B cell (primary cell): ENCODE measurements at regions not wholly inside any gene's neighbourhood (a gene's known extent, or its start where the extent isn't known, plus 50 kb on each side); places are given as distances from the start of the nearest gene placed in this dataset.

Experiments used
- ATAC-seq: fragments of 200-7000 bp; cut with Tn5 transposase; one replicate; pipeline ENCODE4 v1.10.0; 2021; ENCODE audit warnings: low read depth, mild to moderate bottlenecking, moderate number of reproducible peaks, moderate library complexity
- CTCF ChIA-PET: fragments of 350-600 bp; sonication (Branson Sonifier 250); formaldehyde crosslinking; loops from one replicate; lab custom pipeline; 2021; ENCODE audit warnings: antibody characterized with exemption, inconsistent platforms; lab: Charles Lee
- POLR2A ChIA-PET: fragments of 350-600 bp; sonication (Branson Sonifier 250); formaldehyde crosslinking; loops from one replicate; lab custom pipeline; 2021; ENCODE audit warnings: antibody characterized with exemption; lab: Charles Lee
- DNase-seq: peaks from one replicate; pipeline ENCODE4 v3.0.0; 2013
- H2AFZ ChIP-seq: 2 replicates; pipeline ENCODE4 v1.6.1; 2012; ENCODE audit warnings: mild to moderate bottlenecking, low read depth, low read length; ENCODE audit not compliant: insufficient read depth, poor library complexity, severe bottlenecking
- H3K27ac ChIP-seq, 2 donors: 1 replicate in 1 of 2; 2 replicates in 1 of 2; pipeline ENCODE4 v1.5.1; 2012 to 2013; ENCODE audit warnings: low read length in 2 of 2, mild to moderate bottlenecking in 2 of 2, moderate library complexity in 1 of 2
- H3K27me3 ChIP-seq, 4 experiments: fragments of 200-600 bp in 1 of 4; sonication (generic) in 1 of 4; replicated peaks in 1 of 4; 1 replicate in 2 of 4; 2 replicates in 2 of 4; pipeline versions ENCODE4 v1.6.1 to v1.7.0; 2013 to 2016; ENCODE audit warnings: low read length in 3 of 4, mild to moderate bottlenecking in 2 of 4, mixed read lengths in 1 of 4, moderate library complexity in 1 of 4; ENCODE audit not compliant: insufficient read depth in 4 of 4, control insufficient read depth in 3 of 4; ENCODE audit errors: control extremely low read depth in 1 of 4
- H3K36me3 ChIP-seq, 2 experiments: replicated peaks in 1 of 2; 1 replicate in 1 of 2; 2 replicates in 1 of 2; pipeline versions ENCODE4 v1.6.1 to v1.7.1; 2013; ENCODE audit warnings: low read length in 1 of 2; ENCODE audit not compliant: insufficient read depth in 2 of 2, control insufficient read depth in 1 of 2; ENCODE audit errors: control extremely low read depth in 1 of 2, extremely low read depth in 1 of 2
- H3K4me1 ChIP-seq, 2 donors: fragments of 200-600 bp in 1 of 2; sonication (generic) in 1 of 2; 1 replicate in 1 of 2; 2 replicates in 1 of 2; pipeline versions ENCODE4 v1.5.1 to v1.6.1; 2013 to 2017; ENCODE audit warnings: low read length in 2 of 2; ENCODE audit not compliant: control insufficient read depth in 2 of 2, insufficient read depth in 2 of 2
- H3K4me2 ChIP-seq: replicated peaks from 2 replicates; pipeline ENCODE3; 2012; ENCODE audit warnings: mild to moderate bottlenecking, low read depth, low read length; ENCODE audit not compliant: poor library complexity, severe bottlenecking
- H3K4me3 ChIP-seq, 5 experiments: fragments of 200-600 bp in 1 of 5; sonication (generic) in 1 of 5; 1 replicate in 3 of 5; 2 replicates in 2 of 5; pipeline versions ENCODE4 v1.5.1 to v1.7.0; 2011 to 2016; ENCODE audit warnings: low read length in 4 of 5, mild to moderate bottlenecking in 4 of 5, low read depth in 2 of 5, control low read depth in 1 of 5, moderate library complexity in 1 of 5; ENCODE audit not compliant: insufficient read depth in 1 of 5; ENCODE audit errors: control extremely low read depth in 1 of 5, extremely low read depth in 1 of 5
- H3K79me2 ChIP-seq: fragments of 200-600 bp; sonication (generic); one replicate; pipeline ENCODE4 v1.6.0; 2016; ENCODE audit warnings: low read length; ENCODE audit not compliant: control insufficient read depth, insufficient read depth
- H3K9ac ChIP-seq: fragments of 200-600 bp; sonication (generic); 2 replicates; pipeline ENCODE4 v1.6.1; 2017; ENCODE audit warnings: mild to moderate bottlenecking, low read length, moderate library complexity
- H3K9me3 ChIP-seq, 3 donors: one replicate each; pipeline versions ENCODE4 v1.6.1 to v1.7.1; 2013; ENCODE audit warnings: low read length in 2 of 3; ENCODE audit not compliant: control insufficient read depth in 2 of 3, insufficient read depth in 1 of 3; ENCODE audit errors: control extremely low read depth in 1 of 3
- H4K20me1 ChIP-seq: 2 replicates; pipeline ENCODE4 v1.6.0; 2012; ENCODE audit warnings: mild to moderate bottlenecking, low read length; ENCODE audit not compliant: insufficient read depth, control insufficient read depth, poor library complexity, severe bottlenecking
- H3K27ac Mint-ChIP-seq: one replicate; pipeline ENCODE4 v1.8.0; 2021; ENCODE audit warnings: mixed read lengths
- H3K27me3 Mint-ChIP-seq: one replicate; pipeline ENCODE4 v1.8.0; 2021; ENCODE audit warnings: mixed read lengths
- H3K4me1 Mint-ChIP-seq: one replicate; pipeline ENCODE4 v1.8.0; 2021; ENCODE audit warnings: mixed read lengths
- H3K4me3 Mint-ChIP-seq: one replicate; pipeline ENCODE4 v1.8.0; 2021; ENCODE audit warnings: mixed read lengths
- H3K9me3 Mint-ChIP-seq: one replicate; pipeline ENCODE4 v1.8.0; 2022; ENCODE audit warnings: mixed read lengths; ENCODE audit not compliant: insufficient read depth
- CTCF ChIP-seq: fragments of 200-600 bp; IDR thresholded peaks from one replicate; pipeline ENCODE4 v1.8.0; 2022; ENCODE audit warnings: antibody characterized with exemption, mild to moderate bottlenecking
- EZH2 ChIP-seq: IDR thresholded peaks from 2 replicates; pipeline ENCODE4 v1.6.1; 2012; ENCODE audit warnings: borderline replicate concordance, low read depth, mild to moderate bottlenecking, moderate library complexity, low read length; ENCODE audit not compliant: insufficient read depth, poor library complexity, severe bottlenecking
- WGBS: methylation state at CpG from one replicate; pipeline ENCODE4 v1.1.5; 2013; ENCODE audit warnings: missing lambda C conversion rate; ENCODE audit not compliant: insufficient coverage; 5-methylcytosine and 5-hydroxymethylcytosine counted together
- intact Hi-C: fragments of 100-400 bp; cut with micrococcal nuclease; formaldehyde crosslinking; loops from one replicate; pipeline ENCODE4 v1.10.0; 2022

- no peaks in the 10 kb centered on the region for H3K27me3 ChIP-seq
- ChIA-PET POLR2A (no interaction called here), CTCF (no interaction called here)
- Mint-ChIP-seq H3K9me3 (no peaks in the 10 kb centered on the region), H3K27me3 (no peaks in the 10 kb centered on the region), H3K4me1 (no peaks in the 10 kb centered on the region), H3K4me3 (no peak overlapping the region), H3K27ac (no peak overlapping the region)
- H3K4me2 ChIP-seq: no peak overlapping the region
- H4K20me1 ChIP-seq: no peaks in the 10 kb centered on the region
- H3K27ac ChIP-seq: no peak overlapping the region
- TF ChIP-seq CTCF: no peak
- no peak for TF ChIP-seq EZH2
- H3K9me3 ChIP-seq: no peaks in the 10 kb centered on the region
- H3K9ac ChIP-seq: no peak overlapping the region
- ATAC-seq: no peak
- no peak overlapping the region for H3K4me3 ChIP-seq
- no peak for DNase-seq
- H2AFZ ChIP-seq: no peak overlapping the region
- H3K4me1 ChIP-seq: no peaks in the 10 kb centered on the region
- H3K79me2 ChIP-seq: no peaks in the 10 kb centered on the region
- intact Hi-C loops: no loop called here
- H3K36me3 ChIP-seq: no peaks in the 10 kb centered on the region
Measured at GRCh38 chr6:95784019-95784418, 206.7 kb downstream of the MANEA start.

- H3K36me3 ChIP-seq: no peaks in the 10 kb centered on the region
- Mint-ChIP-seq H3K4me1 (no peaks in the 10 kb centered on the region), H3K4me3 (no peak overlapping the region), H3K9me3 (no peaks in the 10 kb centered on the region), H3K27ac (no peak overlapping the region), H3K27me3 (no peaks in the 10 kb centered on the region)
- no peak overlapping the region for H3K9ac ChIP-seq
- no peaks in the 10 kb centered on the region for H3K4me1 ChIP-seq
- ChIA-PET CTCF (no interaction called here), POLR2A (no interaction called here)
- H2AFZ ChIP-seq: no peak overlapping the region
- H3K4me3 ChIP-seq: no peak overlapping the region
- no peaks in the 10 kb centered on the region for H3K27me3 ChIP-seq
- no peaks in the 10 kb centered on the region for H3K9me3 ChIP-seq
- H3K4me2 ChIP-seq: no peak overlapping the region
- ATAC-seq: no peak
- intact Hi-C loops: no loop called here
- H3K27ac ChIP-seq: no peak overlapping the region
- H3K79me2 ChIP-seq: no peaks in the 10 kb centered on the region
- no peaks in the 10 kb centered on the region for H4K20me1 ChIP-seq
- no peak for DNase-seq
- TF ChIP-seq EZH2: no peak
- TF ChIP-seq CTCF: no peak
- no CpG with 5 or more reads among the region's 3 CpGs for WGBS
Measured at GRCh38 chr6:95784869-95785268, 207.5 kb downstream of the MANEA start.
